CD4-positive, alpha-beta T cell treated with Interleukin-17A for 4 hours (primary cell): ENCODE measurements at regions not wholly inside any gene's neighbourhood (a gene's known extent, or its start where the extent isn't known, plus 50 kb on each side); places are given as distances from the start of the nearest gene placed in this dataset.

Source experiments
- DNase-seq: peaks from one replicate; pipeline ENCODE4 v3.0.0-alpha.2; 2020; ENCODE audit warnings: mixed read lengths

DNA sequence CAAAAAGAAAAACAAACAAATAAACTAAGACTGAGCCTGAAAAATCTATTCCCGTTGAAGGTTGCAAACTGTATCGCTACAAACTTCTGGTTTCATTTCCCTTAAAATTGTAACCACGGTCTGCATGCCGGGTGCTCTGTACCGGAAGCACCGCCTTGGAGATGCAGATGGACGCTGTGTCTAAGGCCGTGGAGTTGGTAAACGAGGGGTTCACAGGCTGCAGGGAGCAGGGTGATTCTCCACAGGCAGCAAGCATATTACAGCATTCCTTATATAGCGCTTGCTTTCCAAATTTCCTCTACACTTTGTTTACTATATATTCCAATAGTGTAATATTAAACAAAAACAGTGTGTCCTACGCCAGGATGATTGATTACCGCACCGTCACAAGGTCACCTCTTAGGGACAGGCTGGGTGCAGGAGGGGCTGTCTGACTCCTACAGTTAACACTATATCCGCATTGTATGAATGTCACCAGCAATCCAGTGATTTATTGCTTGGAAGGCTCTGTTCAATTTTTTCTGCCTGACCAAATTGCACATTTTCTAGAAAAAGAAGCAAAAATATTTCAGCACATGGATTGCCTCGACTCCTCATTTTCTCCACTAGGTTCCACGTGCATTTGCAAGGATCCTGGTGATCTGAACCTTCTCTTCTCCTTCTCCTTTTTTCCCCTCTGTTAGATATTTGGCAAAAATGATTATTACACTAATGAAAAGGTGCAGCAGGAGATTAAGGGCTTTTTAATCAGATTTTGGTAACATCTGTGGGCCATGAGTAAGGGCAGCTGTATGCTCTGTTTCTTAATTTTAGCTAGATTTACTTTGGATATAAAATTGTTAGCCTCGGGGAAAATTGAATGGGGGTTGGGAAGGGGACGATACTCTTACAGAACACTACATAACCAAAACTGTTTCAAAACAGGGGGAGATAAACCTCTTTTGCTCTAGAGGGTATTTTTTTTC, 325.8 kb upstream of the MGMT start:
- DNase-seq, result no peak

GRCh38 chr10:129151281-129151680, 315.8 kb upstream of the MGMT start:
- no peak for DNase-seq

DNA sequence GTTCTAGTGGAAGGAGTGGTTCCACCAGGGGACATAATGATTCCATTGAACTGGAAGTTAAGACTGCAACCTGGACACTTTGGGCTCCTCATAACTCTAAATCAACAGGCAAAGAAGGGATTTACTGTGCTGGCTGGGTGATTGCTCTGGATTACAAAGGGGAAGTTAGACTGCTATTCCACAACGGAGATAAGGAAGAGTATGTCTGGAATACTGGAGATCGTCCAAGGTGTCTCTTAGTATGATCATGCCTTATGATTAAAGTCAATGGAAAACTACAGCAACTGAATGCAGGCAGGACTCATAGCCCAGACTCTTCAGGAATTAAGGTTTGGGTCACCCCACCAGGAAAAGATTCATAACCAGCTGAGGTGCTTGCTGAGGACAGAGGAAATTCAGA, 310.6 kb upstream of the MGMT start:
- no peak for DNase-seq

- DNase-seq, result no peak
These were observed 309.9 kb upstream of the MGMT start for GRCh38 chr10:129157185-129157584.

DNA sequence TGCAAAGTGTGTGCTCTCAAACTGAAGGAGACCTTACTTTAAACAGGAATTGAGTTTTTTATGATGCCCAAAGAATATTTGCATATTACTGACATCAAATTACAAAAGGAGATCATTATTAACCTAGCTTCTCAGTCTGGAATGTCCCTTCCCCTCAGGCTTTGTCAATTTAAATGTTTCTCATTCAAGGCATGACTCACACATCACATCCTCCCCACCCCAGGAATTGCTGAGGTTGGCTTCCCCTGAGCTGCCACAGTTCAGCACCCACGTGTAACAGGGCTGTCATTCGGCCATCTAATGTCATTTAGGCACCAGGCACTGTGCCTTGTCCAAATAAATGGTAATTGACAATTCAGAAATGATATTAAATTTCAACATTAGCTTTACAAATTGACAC, 305.9 kb upstream of the MGMT start:
- DNase-seq, result no peak

DNA sequence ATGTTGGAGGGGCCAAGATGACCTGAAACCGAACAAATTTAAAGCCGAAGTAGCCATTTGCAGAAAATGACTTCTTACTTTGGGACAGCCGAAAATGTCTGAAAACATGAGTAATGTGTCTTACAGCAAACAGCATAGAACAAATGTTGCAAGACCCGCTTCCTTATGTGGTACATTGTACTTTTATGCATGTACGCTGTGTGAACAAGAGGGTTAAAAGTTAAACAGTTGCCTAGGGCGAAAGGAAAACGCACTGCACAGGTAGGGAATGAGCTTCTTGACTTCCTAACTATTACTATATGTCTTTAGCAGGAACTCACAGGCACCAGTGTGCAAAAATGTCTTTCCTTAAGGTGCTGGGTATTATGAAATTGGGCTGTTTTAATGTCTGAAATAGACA, 303.5 kb upstream of the MGMT start:
- no peak for DNase-seq

DNA sequence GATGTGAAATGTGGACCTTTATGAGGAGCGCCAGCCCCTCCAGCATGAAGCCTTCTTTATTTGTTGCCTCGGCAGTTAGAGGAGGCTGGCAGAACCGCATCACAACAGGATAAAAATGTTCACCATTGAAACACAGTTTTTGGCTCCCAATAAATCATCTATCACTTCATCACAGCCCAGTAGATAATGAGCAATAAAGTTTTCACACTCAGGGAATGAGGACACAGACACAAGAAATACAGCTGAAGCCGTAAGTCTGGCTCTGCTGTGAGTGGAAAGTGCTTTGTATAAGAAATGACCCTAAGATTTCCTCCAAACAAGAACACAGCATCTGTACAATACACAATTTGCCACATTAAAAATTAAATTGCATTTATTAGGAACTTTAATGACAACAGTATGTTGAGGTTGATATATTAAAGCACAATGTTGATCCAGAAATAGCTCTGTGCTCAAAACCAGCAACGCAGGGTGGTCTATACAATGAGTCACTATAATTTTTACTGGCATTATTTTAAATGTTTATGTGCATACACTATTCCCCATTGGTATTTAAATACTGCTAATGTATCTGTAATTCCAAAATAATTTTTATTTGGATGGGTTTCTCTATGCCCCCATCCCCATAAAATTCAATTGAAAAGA, 301.8 kb upstream of the MGMT start:
- DNase-seq, result no peak

DNA sequence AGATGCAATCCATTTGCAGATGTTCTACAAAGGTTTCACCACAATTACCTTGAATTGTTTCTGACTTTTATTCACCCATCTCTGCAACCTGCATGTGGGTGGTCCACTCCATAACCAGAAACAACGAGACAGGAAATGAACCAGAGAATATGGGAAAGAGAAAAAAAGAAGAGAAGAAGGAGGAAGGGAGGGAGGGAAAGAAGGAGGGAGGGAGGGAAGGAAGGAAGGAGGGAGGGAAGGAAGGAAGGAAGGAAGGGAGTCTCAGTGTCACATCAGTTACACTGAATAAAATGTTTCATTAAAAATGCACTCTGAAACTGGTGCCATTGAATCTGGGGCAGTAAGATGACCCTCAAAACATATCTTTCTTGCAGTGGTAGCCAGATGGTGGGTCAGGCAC, 301.3 kb upstream of the MGMT start:
- no peak for DNase-seq

DNA sequence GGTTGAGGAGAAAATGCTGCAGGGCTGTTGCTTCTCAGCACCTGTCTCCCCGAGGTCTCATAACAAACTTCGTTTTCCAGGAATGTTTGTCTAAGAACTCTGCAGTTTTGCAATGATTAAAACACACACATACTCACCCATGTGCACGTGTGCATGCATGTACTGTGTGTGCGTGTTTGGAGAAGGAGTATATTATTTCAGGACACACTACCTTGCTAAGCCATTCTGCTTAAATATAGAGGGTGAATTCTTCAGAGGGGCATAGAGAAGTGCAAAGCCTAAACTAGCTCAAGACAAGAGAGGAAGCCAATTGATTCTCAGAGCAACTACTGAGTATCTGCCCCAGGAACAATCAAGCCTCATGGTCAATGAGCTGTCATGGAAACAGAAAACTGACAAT, 298.4 kb upstream of the MGMT start:
- no peak for DNase-seq

DNA sequence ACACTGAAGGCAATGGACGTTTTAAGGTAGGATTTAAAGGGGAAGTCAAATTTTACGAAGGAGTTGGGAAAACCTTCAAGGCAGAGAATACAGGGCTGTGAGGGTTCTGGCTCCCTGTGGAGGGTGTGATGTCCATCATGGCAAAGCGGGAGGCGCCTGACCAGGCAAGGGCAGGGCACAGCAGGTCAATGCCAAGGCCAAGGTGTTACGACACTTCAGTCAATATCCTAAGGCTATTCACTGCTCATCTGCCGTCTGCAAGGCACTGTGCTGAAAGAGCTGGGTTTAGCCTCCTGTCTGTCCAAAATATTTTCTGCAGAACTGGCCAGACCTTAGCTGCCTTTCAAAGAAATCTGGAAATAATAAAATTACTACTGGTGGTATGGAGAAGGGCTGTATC, 297.9 kb upstream of the MGMT start:
- DNase-seq, result no peak

GRCh38 chr10:129170812-129171211, 296.2 kb upstream of the MGMT start:
- no peak for DNase-seq

DNA sequence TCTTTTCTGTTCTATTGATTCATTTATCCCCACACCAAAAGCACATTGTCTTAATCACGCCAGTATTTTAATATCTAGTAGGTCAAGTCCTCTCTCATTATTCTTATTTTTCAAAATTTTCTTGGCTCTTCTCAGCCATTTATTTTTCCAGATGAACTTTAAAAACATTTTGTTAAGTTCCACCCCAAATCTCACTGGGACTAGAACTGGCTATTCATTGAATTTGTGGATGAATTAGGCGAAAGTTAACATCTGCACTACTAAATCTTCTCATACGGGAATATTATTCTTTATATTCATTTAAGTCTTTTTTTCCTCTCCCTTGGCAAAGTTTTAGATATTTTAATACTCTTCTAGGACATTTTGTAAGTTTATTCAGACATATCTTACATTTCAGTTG, 295.2 kb upstream of the MGMT start:
- DNase-seq, result no peak

DNA sequence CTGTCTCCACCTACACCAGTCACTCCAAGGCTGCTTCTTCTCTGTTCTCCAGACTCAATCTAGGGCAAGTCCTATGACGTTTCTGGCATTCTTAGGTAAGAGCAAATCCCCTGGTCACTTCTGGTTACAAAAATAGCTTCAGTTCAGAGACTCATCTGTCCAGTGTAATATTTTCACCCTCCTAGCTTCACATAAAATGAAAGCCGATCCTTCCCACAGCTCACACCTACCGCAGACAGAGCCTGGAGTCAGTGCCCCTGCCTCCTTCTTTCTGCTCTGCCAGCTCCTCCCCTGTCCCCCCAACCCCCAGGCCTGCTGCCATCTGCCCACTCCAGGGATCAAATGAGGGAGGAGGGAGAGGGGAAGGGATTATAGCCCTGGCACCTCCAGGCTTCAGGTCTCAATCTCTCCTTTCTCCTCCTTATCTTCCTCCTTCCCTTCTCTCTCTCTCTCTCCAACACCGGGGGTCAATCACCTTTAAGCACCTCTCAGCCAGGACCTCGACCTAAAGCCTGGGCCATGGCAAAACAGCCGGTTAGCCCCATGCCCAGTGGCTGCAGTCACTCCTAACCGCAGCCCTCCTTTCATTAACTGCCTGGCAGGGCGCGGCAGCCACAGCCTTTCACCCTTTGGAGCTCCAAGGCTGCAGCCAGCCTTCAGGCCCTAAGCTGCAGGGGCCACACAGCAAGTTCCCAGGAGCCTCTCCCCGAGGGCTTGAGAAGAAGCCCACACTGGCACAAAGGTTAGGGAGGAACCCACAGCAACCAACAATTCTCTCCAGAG, 292.6 kb upstream of the MGMT start:
- DNase-seq, result no peak

DNA sequence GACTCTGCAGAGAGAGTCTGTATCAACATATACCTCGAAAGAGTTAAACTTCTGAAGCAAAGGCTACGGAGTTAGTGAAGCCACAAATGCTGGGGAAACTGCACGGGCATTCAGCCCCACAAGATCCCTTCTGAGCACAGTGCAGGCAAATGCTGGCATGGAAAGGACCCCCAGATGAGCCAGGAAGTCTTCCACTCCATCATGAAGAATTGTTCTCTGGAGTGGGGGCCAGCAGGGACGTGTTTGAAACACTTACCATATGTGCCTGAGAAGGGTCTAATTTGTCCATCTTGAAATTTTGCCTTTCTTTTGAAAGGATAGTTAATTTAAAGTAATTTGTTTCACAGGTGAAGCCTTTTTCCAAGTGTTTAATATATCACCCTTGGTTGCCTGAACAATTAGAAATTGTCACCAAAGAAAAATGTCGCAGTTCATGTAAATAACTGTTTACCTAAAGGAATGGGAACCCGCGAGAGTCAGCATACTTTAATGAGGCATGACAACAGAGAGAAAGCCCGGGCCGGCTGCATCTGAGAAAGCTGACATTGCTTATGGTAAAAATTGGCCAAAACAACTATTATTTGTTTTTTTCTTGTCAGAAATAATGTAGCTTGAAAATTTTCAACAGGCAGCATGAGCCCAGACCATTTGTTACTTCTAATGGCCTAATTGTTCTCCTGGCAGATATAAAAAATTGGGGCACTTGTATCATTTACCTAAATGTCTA, 287.6 kb upstream of the MGMT start:
- DNase-seq, result no peak

GRCh38 chr10:129179972-129180678, 286.9 kb upstream of the MGMT start:
- DNase-seq, result no peak

GRCh38 chr10:129184196-129184595, 282.8 kb upstream of the MGMT start:
- DNase-seq, result no peak

- DNase-seq, result no peak
These were observed 279.7 kb upstream of the MGMT start for GRCh38 chr10:129187331-129187730.

- no peak for DNase-seq
These were observed 275.2 kb upstream of the MGMT start for GRCh38 chr10:129191797-129192196.

- DNase-seq, result no peak
These were observed 274.5 kb upstream of the MGMT start for GRCh38 chr10:129192344-129193128.

GRCh38 chr10:129193148-129193547, 273.9 kb upstream of the MGMT start:
- no peak for DNase-seq

DNA sequence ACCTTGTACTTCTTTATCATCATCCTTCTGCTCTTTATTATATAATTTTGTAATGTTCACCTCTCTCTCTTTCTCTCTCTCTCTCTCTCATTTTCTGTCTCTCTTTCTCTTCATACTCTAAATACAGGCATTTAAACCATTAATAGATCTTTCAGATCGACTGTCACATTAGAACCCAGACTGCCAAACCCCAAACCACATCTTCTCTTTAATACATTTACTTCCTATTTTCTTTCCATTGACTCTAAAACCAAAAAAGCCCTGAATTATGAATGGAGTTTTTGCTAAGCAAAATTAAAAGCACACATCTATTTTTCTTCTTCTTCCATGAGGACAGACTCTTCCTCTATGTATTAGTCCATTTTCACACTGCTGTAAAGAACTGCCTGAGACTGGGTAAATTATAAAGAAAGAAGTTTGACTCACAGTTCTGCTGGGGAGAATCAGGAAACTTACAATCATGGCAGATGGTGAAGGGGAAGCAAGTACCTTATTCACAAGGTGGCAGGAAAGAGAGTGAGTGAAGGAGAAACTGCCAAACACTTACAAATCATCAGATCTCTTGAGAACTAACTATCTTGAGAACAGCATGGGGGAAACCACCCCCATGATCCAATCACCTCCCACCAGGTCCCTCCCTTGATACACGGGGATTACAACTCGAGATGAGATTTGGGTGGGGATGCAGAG, 272.7 kb upstream of the MGMT start:
- no peak for DNase-seq
